HL-60 (cell line): ENCODE measurements at regions not wholly inside any gene's neighbourhood (a gene's known extent, or its start where the extent isn't known, plus 50 kb on each side); places are given as distances from the start of the nearest gene placed in this dataset.

ENCODE experiments used
- DNase-seq, 2 experiments: peaks; one replicate each; pipeline ENCODE4 v3.0.0-alpha.2; 2010 to 2020; ENCODE audit warnings: low read depth in 1 of 2, low spot score in 1 of 2
- H3K27ac ChIP-seq: fragments of 250-450 bp; sonication (Bioruptor Pico); replicated peaks from 2 replicates; pipeline ENCODE4 v1.5.1; 2020; ENCODE audit warnings: mild to moderate bottlenecking, moderate library complexity
- H3K27me3 ChIP-seq: fragments of 250-450 bp; sonication (Bioruptor Pico); 2 replicates; pipeline ENCODE4 v1.5.1; 2021; ENCODE audit warnings: mild to moderate bottlenecking, moderate library complexity; ENCODE audit not compliant: insufficient read depth, poor library complexity, severe bottlenecking
- H3K4me3 ChIP-seq: replicated peaks from 2 replicates; pipeline ENCODE4 v1.5.1; 2011; ENCODE audit warnings: mild to moderate bottlenecking, control low read depth, low read length; ENCODE audit not compliant: insufficient read depth
- GABPA ChIP-seq: IDR thresholded peaks from 2 replicates; pipeline ENCODE4 v1.6.1; 2012; ENCODE audit warnings: low read depth
- POLR2AphosphoS5 ChIP-seq: IDR thresholded peaks from 2 replicates; pipeline ENCODE4 v1.6.1; 2012; ENCODE audit warnings: low read depth
- SPI1 ChIP-seq: IDR thresholded peaks from 2 replicates; pipeline ENCODE4 v1.6.1; 2012; ENCODE audit warnings: low read depth, mild to moderate bottlenecking, borderline replicate concordance
- TF ChIP-seq, protein P1 (sequence below): IDR thresholded peaks from 2 replicates; pipeline ENCODE4 v1.6.1; 2012; ENCODE audit warnings: low read depth; ENCODE audit not compliant: insufficient replicate concordance
- TF ChIP-seq, protein P2 (sequence below): IDR thresholded peaks from one replicate; pipeline ENCODE4 v1.5.1; 2011; ENCODE audit warnings: low read length, control low read depth, inconsistent platforms; ENCODE audit not compliant: insufficient read depth

DNA sequence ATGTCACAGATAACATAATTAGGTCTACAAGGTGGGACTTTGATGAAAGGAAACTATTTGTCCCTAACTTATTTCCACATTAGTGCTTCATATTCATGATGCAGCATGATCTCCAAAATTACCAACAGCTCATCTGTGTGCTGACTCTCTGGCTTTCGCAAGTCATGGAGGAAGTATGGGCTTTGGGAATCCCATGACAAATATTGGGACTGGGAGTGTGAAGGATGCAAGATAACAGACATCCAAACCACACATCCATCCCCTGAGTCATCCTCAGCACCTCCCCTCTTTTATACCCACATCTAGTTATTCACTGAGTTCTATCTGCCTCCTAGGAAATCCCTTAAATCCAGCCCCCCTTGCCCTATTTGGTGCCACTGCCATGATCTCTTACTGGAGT is 102.8 kb upstream of the COL24A1 start:
- TF ChIP-seq, protein P1, sequence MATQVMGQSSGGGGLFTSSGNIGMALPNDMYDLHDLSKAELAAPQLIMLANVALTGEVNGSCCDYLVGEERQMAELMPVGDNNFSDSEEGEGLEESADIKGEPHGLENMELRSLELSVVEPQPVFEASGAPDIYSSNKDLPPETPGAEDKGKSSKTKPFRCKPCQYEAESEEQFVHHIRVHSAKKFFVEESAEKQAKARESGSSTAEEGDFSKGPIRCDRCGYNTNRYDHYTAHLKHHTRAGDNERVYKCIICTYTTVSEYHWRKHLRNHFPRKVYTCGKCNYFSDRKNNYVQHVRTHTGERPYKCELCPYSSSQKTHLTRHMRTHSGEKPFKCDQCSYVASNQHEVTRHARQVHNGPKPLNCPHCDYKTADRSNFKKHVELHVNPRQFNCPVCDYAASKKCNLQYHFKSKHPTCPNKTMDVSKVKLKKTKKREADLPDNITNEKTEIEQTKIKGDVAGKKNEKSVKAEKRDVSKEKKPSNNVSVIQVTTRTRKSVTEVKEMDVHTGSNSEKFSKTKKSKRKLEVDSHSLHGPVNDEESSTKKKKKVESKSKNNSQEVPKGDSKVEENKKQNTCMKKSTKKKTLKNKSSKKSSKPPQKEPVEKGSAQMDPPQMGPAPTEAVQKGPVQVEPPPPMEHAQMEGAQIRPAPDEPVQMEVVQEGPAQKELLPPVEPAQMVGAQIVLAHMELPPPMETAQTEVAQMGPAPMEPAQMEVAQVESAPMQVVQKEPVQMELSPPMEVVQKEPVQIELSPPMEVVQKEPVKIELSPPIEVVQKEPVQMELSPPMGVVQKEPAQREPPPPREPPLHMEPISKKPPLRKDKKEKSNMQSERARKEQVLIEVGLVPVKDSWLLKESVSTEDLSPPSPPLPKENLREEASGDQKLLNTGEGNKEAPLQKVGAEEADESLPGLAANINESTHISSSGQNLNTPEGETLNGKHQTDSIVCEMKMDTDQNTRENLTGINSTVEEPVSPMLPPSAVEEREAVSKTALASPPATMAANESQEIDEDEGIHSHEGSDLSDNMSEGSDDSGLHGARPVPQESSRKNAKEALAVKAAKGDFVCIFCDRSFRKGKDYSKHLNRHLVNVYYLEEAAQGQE: no peak
- no peak for TF ChIP-seq GABPA
- no peak for TF ChIP-seq POLR2AphosphoS5
- TF ChIP-seq SPI1: no peak
- TF ChIP-seq, protein P2, sequence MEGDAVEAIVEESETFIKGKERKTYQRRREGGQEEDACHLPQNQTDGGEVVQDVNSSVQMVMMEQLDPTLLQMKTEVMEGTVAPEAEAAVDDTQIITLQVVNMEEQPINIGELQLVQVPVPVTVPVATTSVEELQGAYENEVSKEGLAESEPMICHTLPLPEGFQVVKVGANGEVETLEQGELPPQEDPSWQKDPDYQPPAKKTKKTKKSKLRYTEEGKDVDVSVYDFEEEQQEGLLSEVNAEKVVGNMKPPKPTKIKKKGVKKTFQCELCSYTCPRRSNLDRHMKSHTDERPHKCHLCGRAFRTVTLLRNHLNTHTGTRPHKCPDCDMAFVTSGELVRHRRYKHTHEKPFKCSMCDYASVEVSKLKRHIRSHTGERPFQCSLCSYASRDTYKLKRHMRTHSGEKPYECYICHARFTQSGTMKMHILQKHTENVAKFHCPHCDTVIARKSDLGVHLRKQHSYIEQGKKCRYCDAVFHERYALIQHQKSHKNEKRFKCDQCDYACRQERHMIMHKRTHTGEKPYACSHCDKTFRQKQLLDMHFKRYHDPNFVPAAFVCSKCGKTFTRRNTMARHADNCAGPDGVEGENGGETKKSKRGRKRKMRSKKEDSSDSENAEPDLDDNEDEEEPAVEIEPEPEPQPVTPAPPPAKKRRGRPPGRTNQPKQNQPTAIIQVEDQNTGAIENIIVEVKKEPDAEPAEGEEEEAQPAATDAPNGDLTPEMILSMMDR: no peak
- no peaks in the 10 kb centered on the region for H3K27me3 ChIP-seq
- no peak overlapping the region for H3K4me3 ChIP-seq
- H3K27ac ChIP-seq: no peak overlapping the region
- no peak for DNase-seq

DNA sequence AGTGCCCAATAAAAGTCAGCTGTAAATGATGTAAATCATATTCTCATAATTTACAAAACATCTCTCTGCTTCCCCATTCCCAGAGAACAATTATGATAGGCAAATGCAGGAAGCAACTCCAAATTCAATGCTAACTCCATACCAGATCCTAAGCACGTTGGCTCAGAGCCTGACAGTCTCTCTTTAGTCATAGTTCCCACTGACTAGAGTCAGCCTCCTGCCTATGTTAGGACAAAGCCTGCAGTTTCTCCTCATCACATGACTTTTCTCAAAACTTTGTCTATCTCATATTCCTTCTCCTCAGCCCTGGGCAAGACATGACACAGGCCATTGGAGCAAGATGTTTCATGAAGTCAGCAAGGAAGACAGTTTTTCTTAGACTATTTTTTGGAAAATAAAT is 101.5 kb upstream of the COL24A1 start:
- Histone ChIP-seq H3K27ac (no peak overlapping the region), H3K4me3 (no peak overlapping the region), H3K27me3 (no peaks in the 10 kb centered on the region)
- DNase-seq: no peak
- TF ChIP-seq GABPA: no peak
- no peak for TF ChIP-seq POLR2AphosphoS5
- TF ChIP-seq SPI1: no peak
- TF ChIP-seq, protein P1: no peak
- TF ChIP-seq, protein P2: no peak

DNA sequence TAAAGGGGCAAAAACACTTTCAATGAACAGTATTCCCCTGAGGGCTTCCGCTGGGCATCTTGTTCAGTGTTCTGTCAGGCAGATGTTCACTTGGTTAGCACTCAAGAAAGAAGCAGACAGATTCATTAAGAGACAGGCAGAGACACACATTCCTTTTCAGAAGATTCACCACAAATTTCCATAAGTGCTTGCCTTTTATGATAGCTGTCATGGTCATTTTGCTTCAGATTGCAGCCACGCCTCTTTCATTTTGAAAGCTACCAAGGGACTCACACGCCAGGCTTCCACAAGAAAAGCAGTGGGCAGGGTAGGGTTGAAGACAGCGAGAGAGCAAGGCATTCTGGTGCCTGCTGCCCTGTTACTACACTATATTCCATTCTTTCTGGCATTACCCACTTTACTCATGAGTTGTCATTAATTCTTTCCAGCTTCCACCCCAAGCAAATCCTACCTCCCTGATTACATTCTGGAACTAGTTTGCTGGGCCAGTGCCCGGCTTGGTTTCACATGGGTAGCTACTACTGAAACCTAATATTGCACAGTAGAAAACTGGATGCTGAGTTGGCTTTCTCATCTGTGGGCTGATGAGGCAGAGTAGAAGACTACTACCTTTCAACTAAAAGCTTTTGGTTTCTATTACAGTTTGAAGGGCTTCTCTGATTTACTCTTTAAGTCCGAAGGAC is 91.2 kb upstream of the COL24A1 start:
- no peak overlapping the region for H3K27ac ChIP-seq
- no peak for DNase-seq
- TF ChIP-seq SPI1: no peak
- TF ChIP-seq, protein P1: no peak
- TF ChIP-seq, protein P2: no peak
- no peak for TF ChIP-seq GABPA
- no peaks in the 10 kb centered on the region for H3K27me3 ChIP-seq
- H3K4me3 ChIP-seq: no peak overlapping the region
